ENCODE measurements at regions not wholly inside any gene's neighbourhood (a gene's known extent, or its start where the extent isn't known, plus 50 kb on each side); places are given as distances from the start of the nearest gene placed in this dataset.

DNA sequence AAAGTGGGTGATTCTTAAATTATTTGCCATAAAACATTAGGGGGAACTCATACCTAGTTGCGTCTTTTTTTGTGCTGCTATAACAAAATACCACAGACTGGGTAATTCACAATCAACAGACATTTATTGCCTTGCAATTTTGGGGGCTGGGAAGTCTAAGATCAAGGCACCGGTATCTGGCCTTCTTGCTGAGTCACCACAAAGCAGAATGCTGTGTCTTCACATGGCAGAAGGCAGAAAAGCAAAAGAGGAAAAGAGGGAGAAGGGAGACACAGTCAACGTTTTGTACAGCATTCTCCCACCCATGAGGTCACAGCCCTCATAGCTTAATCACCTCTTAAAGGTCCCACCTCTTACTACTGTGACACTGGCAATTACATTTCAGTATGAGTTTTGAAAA lies 291.0 kb downstream of the CHRM3 start:
- no peak for TF ChIP-seq ATF3 (IDR thresholded peaks at IDR 0.05; ENCODE audit: insufficient read depth, low read depth, low read length)
- TF ChIP-seq, protein P1, sequence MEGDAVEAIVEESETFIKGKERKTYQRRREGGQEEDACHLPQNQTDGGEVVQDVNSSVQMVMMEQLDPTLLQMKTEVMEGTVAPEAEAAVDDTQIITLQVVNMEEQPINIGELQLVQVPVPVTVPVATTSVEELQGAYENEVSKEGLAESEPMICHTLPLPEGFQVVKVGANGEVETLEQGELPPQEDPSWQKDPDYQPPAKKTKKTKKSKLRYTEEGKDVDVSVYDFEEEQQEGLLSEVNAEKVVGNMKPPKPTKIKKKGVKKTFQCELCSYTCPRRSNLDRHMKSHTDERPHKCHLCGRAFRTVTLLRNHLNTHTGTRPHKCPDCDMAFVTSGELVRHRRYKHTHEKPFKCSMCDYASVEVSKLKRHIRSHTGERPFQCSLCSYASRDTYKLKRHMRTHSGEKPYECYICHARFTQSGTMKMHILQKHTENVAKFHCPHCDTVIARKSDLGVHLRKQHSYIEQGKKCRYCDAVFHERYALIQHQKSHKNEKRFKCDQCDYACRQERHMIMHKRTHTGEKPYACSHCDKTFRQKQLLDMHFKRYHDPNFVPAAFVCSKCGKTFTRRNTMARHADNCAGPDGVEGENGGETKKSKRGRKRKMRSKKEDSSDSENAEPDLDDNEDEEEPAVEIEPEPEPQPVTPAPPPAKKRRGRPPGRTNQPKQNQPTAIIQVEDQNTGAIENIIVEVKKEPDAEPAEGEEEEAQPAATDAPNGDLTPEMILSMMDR (IDR thresholded peaks at IDR 0.05; ENCODE audit: control extremely low read depth in 1 of 3, insufficient read depth in 1 of 3, low read depth in 1 of 3, low read length in 3 of 3): no peak
- TF ChIP-seq BRCA1 (IDR thresholded peaks at IDR 0.05; ENCODE audit: low read depth, low read length): no peak
- TF ChIP-seq PHF8 (conservative IDR thresholded peaks at IDR 0.05; ENCODE audit: low read depth, low read length): no peak
- no peak for TF ChIP-seq YY1 (IDR thresholded peaks at IDR 0.05; ENCODE audit: low read depth, low read length)
- TF ChIP-seq ATF2 (IDR thresholded peaks at IDR 0.05; ENCODE audit: low read length): no peak
- no peak for TF ChIP-seq USF2 (IDR thresholded peaks at IDR 0.05; ENCODE audit: low read length)
- TF ChIP-seq EZH2 (IDR thresholded peaks at IDR 0.05; ENCODE audit: low read depth, low read length, severe bottlenecking): no peak
- no peak for TF ChIP-seq MAFK (IDR thresholded peaks at IDR 0.05; ENCODE audit: low read depth, low read length)

Data from H1 (cell line).